ENCODE measurements at regions not wholly inside any gene's neighbourhood (a gene's known extent, or its start where the extent isn't known, plus 50 kb on each side); places are given as distances from the start of the nearest gene placed in this dataset.
"Not testable (repeated sequence)": the region's sequence is repeated elsewhere in the genome, so short reads cannot be mapped to it uniquely, and the experiment has no call there.

GRCh38 chr9:124084087-124084486, 72.5 kb downstream of the LHX2 start:
- DNase-seq: no peak

GRCh38 chr9:124087226-124087625, 75.7 kb downstream of the LHX2 start:
- no peak for DNase-seq

GRCh38 chr9:124088476-124088837, 76.9 kb downstream of the LHX2 start:
- DNase-seq: no peak

- not testable (repeated sequence) for DNase-seq
Measured at GRCh38 chr9:124089631-124090488, 78.3 kb downstream of the LHX2 start.

GRCh38 chr9:124098141-124098905, 86.8 kb downstream of the LHX2 start:
- DNase-seq: no peak

DNA sequence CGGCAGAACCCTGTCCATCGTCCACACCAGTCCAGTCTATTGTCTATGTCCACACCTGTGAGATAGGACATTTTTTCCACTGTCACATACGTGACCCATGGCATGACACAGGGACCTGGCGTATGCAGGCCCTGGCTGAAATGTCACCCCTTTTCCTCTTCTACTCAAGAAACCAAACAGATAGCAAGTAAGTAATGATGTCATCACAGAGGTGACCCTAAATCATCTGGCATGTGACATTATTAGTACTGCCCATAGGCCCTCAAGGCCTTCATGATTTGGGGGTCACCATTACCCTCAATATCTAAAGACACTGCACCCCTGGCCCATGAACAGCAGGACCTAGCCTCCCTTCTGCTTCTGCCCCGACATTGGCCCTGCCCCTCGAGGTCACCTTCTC, 88.3 kb downstream of the LHX2 start:
- DNase-seq: no peak

GRCh38 chr9:124101215-124101968, 89.8 kb downstream of the LHX2 start:
- no peak for DNase-seq

DNA sequence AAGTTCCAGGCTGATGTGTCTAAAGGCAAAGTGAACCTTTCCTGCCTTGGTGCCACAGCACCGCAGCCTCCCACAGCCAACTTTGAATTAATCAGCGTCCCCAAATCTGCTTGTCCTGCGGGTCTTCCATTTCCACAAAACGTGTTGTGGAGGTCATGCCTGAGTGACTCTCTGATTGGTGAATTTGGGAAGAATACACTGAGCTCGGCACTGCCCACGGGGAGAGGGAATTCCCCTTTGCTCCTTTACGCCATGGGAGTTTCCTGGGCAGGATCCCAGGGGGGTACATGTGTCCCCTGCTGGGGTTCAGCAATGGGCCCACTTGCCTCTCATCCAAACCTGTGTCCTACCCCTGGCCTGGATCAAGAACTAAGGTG, 90.4 kb downstream of the LHX2 start:
- no peak for DNase-seq

GRCh38 chr9:124102363-124102762, 90.8 kb downstream of the LHX2 start:
- no peak for DNase-seq

DNA sequence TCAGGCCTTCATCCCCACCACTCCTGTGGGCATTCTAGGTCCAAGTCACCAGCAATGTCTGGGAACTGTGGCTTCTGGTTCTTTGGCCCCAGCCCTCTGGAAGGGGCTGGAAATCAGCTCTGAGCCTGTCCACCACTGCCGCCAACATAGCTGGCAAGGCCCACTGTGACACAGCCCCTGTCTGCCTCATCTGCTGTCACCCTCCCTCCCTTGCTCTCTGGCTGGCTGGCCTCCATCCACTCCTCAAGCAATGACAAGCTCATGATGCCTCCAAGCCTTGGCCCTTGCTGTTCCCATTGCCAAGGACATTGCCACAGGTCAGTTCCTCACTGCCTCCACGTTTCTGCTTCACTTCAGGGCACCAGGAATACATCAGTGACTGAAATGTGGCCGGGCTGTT, 93.7 kb downstream of the LHX2 start:
- DNase-seq: no peak

- DNase-seq: no peak
Measured at GRCh38 chr9:124108216-124108615, 96.6 kb downstream of the LHX2 start.

GRCh38 chr9:124110307-124110915, 98.8 kb downstream of the LHX2 start:
- DNase-seq: no peak

GRCh38 chr9:124116683-124117363, 105.3 kb downstream of the LHX2 start:
- no peak for DNase-seq

GRCh38 chr9:124118894-124119293, 107.3 kb downstream of the LHX2 start:
- no peak for DNase-seq

GRCh38 chr9:124120272-124120671, 108.7 kb downstream of the LHX2 start:
- DNase-seq: no peak

GRCh38 chr9:124121725-124122124, 110.2 kb downstream of the LHX2 start:
- no peak for DNase-seq

- no peak for DNase-seq
Measured at GRCh38 chr9:124122321-124122720, 110.8 kb downstream of the LHX2 start.

GRCh38 chr9:124122813-124123462, 111.4 kb downstream of the LHX2 start:
- no peak for DNase-seq

DNA sequence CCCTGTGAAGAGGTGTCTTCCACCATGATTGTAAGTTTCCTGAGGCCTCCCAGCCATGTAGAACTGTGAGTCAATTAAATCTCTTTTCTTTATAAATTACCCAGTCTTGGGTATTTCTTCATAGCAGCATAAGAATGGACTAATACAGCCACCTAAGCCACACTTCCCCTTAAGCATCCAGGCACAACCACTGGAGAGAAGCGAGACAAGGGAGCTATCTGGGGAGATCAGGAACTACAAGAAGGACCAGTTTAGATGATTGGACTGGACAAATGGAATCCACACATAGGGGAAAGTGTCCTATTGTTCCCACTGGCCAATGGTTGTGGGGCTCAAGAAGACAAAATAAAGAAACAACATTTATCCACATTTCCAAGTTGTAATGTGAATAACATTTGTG, 112.1 kb downstream of the LHX2 start:
- not testable (repeated sequence) for DNase-seq

- no peak for DNase-seq
Measured at GRCh38 chr9:124124729-124125650, 113.4 kb downstream of the LHX2 start.

DNA sequence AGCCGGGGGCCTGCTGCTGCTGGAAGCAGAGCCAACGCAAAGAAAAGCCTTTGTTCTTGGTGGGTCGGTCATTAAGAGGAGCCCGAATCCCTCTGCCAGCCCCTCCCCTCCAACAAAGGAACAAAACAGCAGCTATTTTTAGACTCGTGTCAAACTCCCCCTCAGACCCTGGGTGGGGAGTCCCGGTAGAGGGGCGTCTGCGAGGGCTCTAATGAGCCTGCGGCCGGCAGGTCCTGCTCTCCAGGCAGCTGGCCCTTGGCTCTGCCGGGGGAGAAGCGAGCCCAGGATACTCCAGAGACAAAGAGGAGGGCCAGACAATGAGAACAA, 114.0 kb downstream of the LHX2 start:
- DNase-seq: no peak
